Embryonic facial prominence (tissue), 1 donor: ENCODE measurements at regions not wholly inside any gene's neighbourhood (a gene's known extent, or its start where the extent isn't known, plus 50 kb on each side); places are given as distances from the start of the nearest gene placed in this dataset.

Source experiments
- DNase-seq: peaks from one replicate; pipeline ENCODE4 v3.0.0-alpha.2; 2016; ENCODE audit errors: extremely low spot score

DNA sequence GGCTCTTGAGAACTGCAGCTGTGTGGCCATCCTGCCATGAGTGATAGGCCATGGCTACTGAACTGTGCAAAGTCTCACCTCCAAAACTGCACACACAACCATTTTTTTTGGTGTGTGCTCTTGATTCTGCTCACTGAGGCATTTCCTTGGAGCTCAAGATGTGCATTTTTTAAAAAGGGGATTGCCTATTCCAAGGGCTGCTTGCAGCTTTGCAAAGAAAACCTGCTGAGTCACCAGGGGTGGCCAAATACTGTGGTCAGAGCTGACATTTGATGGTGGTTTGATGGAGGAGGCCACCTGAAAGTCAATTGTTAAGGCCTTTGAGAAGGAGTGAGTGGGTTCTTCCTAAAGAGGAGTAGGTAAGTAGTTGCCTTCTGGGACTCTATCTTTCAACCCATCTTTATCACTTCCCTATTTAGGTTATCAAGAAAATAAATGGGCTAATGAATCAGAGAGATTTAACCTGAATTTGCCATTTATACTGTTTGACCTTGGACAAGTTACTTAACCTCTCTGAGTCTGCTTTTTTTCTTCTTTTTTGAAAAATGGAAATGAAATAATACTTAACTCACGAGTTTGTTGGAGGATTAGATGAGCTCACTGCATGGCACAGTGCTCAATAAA, 87.9 kb downstream of the CHST2 start:
- no peak for DNase-seq

DNA sequence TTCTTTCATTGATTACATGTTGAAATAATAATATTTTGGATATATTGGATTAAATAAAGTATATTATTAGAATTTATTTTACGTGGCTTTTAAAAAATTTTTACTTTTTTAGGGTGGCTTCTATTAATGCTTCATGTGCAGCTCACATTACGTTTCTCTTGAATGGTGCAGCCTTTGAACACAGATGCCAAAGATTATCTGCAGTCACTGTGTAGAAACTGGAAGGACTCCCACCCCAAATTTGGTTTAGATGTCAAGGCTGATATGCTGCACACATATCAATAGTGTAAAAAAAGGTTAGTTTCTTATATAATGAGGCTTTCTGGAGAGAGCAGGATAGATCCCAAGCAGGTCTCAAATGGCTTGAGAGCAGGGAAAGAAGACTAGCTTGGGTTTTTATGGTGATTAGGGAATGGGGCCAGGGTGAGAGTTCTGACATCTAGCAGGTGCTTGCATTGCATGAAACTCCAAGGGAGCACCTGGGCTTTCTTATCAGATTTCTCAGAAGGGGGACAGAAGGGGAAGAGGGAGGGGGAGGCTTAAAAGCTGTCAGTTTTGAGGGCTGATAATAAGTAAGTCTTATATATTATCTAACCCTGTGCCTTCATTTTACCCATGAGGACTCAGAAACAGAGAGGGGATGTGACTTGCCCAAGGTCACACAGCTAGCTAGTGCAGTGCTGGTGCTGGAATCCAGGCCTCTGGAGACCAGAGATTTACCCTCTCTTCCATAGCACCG, 89.6 kb downstream of the CHST2 start:
- DNase-seq, result no peak

DNA sequence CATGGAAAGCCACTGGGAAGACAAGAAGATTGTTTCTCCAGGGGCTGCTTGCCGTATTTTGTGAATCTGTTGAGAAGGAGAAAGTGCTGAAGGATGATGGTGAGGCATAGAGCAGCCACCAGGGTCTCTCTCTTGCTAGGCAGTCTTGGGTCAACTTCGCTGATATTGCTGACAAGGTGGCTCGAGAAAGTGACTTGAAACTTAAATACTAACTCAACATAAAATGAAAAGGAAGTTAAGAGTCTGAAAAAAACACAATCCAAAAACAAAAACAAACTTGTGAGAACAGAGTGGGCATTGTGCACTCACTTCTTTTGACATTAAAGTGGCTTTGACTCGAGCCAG, 90.1 kb downstream of the CHST2 start:
- DNase-seq, result no peak

DNA sequence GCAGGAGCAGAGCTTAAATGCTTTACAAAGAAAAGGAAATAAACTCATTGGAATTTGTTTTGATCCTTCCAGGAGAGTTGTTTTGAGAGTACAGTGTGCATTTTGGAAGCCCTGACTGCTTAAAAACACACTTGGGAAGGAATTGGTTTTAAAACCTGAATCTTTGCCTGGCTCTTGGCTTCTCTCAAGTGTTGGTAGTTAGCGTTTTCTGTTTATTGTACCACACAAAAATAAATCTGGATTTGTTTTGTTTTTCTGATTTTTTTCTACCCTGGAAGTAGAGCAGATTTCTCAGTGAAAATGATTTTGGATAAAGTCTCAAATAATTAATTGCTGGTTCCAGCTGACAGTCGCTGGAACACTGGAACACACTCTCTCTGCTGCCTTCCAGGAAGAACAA, 90.6 kb downstream of the CHST2 start:
- no peak for DNase-seq

DNA sequence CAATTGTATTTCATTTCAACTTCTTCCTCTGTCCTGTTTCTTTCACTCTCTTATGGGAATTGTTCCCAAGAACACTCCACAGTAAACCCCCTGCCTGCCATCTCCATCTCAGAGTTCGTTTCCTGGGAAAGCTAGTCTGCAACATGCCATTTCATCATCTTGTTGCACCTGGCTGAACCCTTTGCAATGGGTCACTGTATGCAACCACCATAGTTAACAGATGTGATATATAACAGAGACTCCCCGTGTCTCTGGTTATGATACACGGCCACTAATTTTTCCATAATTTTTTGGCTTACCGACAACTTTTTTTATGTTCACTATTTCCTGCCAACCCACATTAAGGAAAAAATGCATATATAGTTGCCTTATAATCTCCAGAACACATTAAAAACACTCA, 95.5 kb downstream of the CHST2 start:
- DNase-seq, result no peak
